Gastrocnemius medialis (tissue), 4 donors: ENCODE measurements at regions not wholly inside any gene's neighbourhood (a gene's known extent, or its start where the extent isn't known, plus 50 kb on each side); places are given as distances from the start of the nearest gene placed in this dataset.

Experiments
- CTCF ChIP-seq, 5 experiments: fragments of 450-650 bp in 3 of 5; fragments of 200-600 bp in 2 of 5; sonication (generic) in 2 of 5; IDR thresholded peaks in 4 of 5; conservative IDR thresholded peaks in 1 of 5; 1 replicate in 4 of 5; 2 replicates in 1 of 5; pipeline ENCODE4 v1.5.1; 2016 to 2019; ENCODE audit warnings: antibody characterized with exemption in 5 of 5, mild to moderate bottlenecking in 3 of 5, moderate library complexity in 3 of 5
- POLR2A ChIP-seq, 2 donors: fragments of 450-650 bp; IDR thresholded peaks; one replicate each; pipeline ENCODE4 v1.6.1; 2017; ENCODE audit warnings: antibody characterized with exemption in 2 of 2, mild to moderate bottlenecking in 2 of 2, moderate library complexity in 2 of 2

GRCh38 chr3:63060412-63060811 lies 185.2 kb upstream of the CADPS start:
- TF ChIP-seq CTCF (IDR thresholded peaks at IDR 0.05 in 4 of 5, conservative IDR thresholded peaks at IDR 0.05 in 1 of 5) (no peak), POLR2A (IDR thresholded peaks at IDR 0.05) (no peak)
